ENCODE measurements at regions not wholly inside any gene's neighbourhood (a gene's known extent, or its start where the extent isn't known, plus 50 kb on each side); places are given as distances from the start of the nearest gene placed in this dataset.
"Not testable (repeated sequence)": the region's sequence is repeated elsewhere in the genome, so short reads cannot be mapped to it uniquely, and the experiment has no call there.

- Histone ChIP-seq H3K9me3 (ENCODE audit: low read depth, low read length) (no peaks in the 10 kb centered on the region), H3K4me1 (ENCODE audit: insufficient read depth, low read length) (peaks cover 11% of the 10 kb centered on the region), H3K4me3 (ENCODE audit: insufficient read depth, low read length) (no peak overlapping the region), H4K20me1 (ENCODE audit: insufficient read depth, low read length) (no peaks in the 10 kb centered on the region), H2AFZ (ENCODE audit: low read length) (no peak overlapping the region), H3K27ac (ENCODE audit: low read depth, low read length) (no peak overlapping the region), H3K4me2 (ENCODE audit: insufficient read depth, low read length) (no peak overlapping the region), H3K27me3 (ENCODE audit: insufficient read depth, low read length) (no peaks in the 10 kb centered on the region), H3K36me3 (ENCODE audit: insufficient read depth, low read length) (no peaks in the 10 kb centered on the region), H3K79me2 (ENCODE audit: insufficient read depth, low read length) (no peaks in the 10 kb centered on the region)
- no peak for DNase-seq (ENCODE audit: insufficient read length, low spot score, missing footprints)
- TF ChIP-seq, protein P1, sequence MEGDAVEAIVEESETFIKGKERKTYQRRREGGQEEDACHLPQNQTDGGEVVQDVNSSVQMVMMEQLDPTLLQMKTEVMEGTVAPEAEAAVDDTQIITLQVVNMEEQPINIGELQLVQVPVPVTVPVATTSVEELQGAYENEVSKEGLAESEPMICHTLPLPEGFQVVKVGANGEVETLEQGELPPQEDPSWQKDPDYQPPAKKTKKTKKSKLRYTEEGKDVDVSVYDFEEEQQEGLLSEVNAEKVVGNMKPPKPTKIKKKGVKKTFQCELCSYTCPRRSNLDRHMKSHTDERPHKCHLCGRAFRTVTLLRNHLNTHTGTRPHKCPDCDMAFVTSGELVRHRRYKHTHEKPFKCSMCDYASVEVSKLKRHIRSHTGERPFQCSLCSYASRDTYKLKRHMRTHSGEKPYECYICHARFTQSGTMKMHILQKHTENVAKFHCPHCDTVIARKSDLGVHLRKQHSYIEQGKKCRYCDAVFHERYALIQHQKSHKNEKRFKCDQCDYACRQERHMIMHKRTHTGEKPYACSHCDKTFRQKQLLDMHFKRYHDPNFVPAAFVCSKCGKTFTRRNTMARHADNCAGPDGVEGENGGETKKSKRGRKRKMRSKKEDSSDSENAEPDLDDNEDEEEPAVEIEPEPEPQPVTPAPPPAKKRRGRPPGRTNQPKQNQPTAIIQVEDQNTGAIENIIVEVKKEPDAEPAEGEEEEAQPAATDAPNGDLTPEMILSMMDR (IDR thresholded peaks at IDR 0.05; ENCODE audit: extremely low read depth, low read depth, low read length), result no peak
These were observed 93.9 kb upstream of the C1QTNF7 start for GRCh38 chr4:15333692-15334633.

DNA sequence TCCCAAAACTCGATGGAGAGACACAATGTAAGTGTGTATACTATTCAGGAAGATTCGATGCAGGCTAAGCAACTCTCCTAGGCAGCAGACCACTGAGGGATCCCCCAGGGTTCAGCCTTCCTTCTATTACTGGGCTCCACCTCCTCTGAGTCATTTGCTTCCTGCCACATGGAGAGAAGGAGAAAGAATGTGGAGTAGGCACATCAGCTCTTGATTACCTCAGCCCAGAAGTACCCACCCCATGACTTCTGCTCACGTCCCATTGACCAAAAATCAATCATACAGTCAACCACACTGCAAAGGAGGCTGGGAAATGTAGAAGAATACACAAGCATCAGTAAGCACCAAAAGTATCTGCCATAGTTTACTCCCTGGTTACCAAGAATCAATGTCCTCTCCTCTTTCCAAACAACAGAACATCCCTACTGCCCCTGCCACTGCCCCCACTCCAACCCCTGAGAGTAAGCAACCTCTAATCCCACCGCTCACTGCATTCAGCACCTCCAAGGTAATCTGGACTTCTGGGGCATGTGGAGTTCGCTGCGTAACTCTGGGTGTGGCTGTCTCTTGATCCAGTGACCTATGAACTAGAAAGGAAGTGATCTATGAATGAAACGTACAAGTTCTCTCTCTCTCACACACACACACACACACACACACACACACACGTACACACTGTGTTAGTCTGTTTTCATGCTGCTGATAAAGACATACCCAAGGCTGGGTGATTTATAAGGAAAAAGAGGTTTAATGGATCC is 91.2 kb upstream of the C1QTNF7 start:
- Histone ChIP-seq H3K79me2 (ENCODE audit: insufficient read depth, low read length) (no peaks in the 10 kb centered on the region), H4K20me1 (ENCODE audit: insufficient read depth, low read length) (no peaks in the 10 kb centered on the region), H3K4me1 (ENCODE audit: insufficient read depth, low read length) (peaks cover 11% of the 10 kb centered on the region), H3K4me2 (ENCODE audit: insufficient read depth, low read length) (no peak overlapping the region), H3K36me3 (ENCODE audit: insufficient read depth, low read length) (no peaks in the 10 kb centered on the region), H3K4me3 (ENCODE audit: insufficient read depth, low read length) (no peak overlapping the region), H3K27me3 (ENCODE audit: insufficient read depth, low read length) (peaks cover 5% of the 10 kb centered on the region), H3K9me3 (ENCODE audit: low read depth, low read length) (no peaks in the 10 kb centered on the region), H2AFZ (ENCODE audit: low read length) (peak overlapping the region; percentile 58), H3K27ac (ENCODE audit: low read depth, low read length) (no peak overlapping the region)
- TF ChIP-seq, protein P1 (IDR thresholded peaks at IDR 0.05; ENCODE audit: extremely low read depth, low read depth, low read length), result no peak
- peak; percentile 75 for DNase-seq (ENCODE audit: insufficient read length, low spot score, missing footprints)

DNA sequence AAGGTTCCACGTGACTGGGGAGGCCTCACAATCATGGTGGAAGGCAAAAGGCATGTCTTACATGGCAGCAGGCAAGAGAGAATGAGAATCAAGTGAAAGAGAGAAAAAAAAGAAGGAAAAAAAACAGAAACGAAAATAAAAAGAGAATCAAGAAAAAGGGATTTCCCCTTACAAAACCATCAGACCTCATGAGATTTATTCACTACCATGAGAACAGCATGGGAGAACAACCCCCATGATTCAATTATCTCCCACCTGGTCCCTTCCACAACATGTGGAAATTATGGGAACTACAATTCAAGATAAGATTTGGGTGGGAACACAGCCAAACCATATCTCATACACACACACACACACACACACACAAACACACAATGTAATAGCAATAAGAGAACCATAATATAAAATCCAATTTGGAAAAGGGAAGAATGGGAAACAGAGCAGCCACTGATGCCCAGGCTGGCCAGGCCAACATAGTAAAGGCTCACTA is 90.6 kb upstream of the C1QTNF7 start:
- peaks cover 11% of the 10 kb centered on the region for H3K4me1 ChIP-seq (ENCODE audit: insufficient read depth, low read length)
- not testable (repeated sequence) for H3K36me3 ChIP-seq (ENCODE audit: insufficient read depth, low read length); DNase-seq (ENCODE audit: insufficient read length, low spot score, missing footprints); H3K9me3 ChIP-seq (ENCODE audit: low read depth, low read length); H2AFZ ChIP-seq (ENCODE audit: low read length); H4K20me1 ChIP-seq (ENCODE audit: insufficient read depth, low read length); H3K4me3 ChIP-seq (ENCODE audit: insufficient read depth, low read length); H3K27ac ChIP-seq (ENCODE audit: low read depth, low read length); H3K4me2 ChIP-seq (ENCODE audit: insufficient read depth, low read length); H3K79me2 ChIP-seq (ENCODE audit: insufficient read depth, low read length); H3K27me3 ChIP-seq (ENCODE audit: insufficient read depth, low read length)

- no peak overlapping the region for H3K4me3 ChIP-seq (ENCODE audit: insufficient read depth, low read length)
- no peak for DNase-seq (ENCODE audit: insufficient read length, low spot score, missing footprints)
- H3K79me2 ChIP-seq (ENCODE audit: insufficient read depth, low read length), result no peaks in the 10 kb centered on the region
These were observed 88.1 kb upstream of the C1QTNF7 start for GRCh38 chr4:15339737-15340136.

More at GRCh38 chr4:15339737-15340136, 88.1 kb upstream of the C1QTNF7 start:
- Histone ChIP-seq H4K20me1 (ENCODE audit: insufficient read depth, low read length) (no peaks in the 10 kb centered on the region), H3K4me2 (ENCODE audit: insufficient read depth, low read length) (no peak overlapping the region), H3K36me3 (ENCODE audit: insufficient read depth, low read length) (no peaks in the 10 kb centered on the region), H3K4me1 (ENCODE audit: insufficient read depth, low read length) (peaks cover 7% of the 10 kb centered on the region), H3K27ac (ENCODE audit: low read depth, low read length) (no peak overlapping the region), H3K9me3 (ENCODE audit: low read depth, low read length) (no peaks in the 10 kb centered on the region), H2AFZ (ENCODE audit: low read length) (no peak overlapping the region), H3K27me3 (ENCODE audit: insufficient read depth, low read length) (peaks cover 5% of the 10 kb centered on the region)
- TF ChIP-seq, protein P1 (IDR thresholded peaks at IDR 0.05; ENCODE audit: extremely low read depth, low read depth, low read length), result no peak
